DMS 273 treated with DMSO at 0.1 percent for 48 hours (cell line): ENCODE measurements at regions not wholly inside any gene's neighbourhood (a gene's known extent, or its start where the extent isn't known, plus 50 kb on each side); places are given as distances from the start of the nearest gene placed in this dataset.
A peak's percentile ranks its signal among the peaks of the same experiment; 100 is the strongest.
"Not testable (repeated sequence)": the region's sequence is repeated elsewhere in the genome, so short reads cannot be mapped to it uniquely, and the experiment has no call there.

Experiments used
- DNase-seq: peaks from one replicate; lab custom pipeline; 2025; lab: John Stamatoyannopoulos, UW

DNA sequence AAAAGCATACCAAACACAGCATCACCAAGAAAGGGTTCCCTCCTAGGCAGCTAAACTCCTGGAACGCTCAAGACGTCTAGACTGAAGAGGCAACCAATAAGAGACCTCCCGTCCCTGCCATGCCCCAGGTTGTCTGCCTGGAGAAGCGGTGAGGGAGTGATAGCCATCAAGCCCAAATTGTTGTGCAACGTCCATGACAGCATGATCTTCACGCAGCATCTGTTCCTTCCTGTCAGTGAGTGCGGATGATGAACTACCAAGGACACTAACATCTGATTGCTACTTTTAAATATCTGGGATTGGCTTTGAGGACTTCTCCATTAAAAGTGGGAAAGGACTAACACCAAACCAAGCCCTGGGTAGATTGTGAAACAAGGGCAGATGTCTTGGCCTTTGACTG lies 149.7 kb downstream of the TXNL1 start:
- no peak for DNase-seq

DNA sequence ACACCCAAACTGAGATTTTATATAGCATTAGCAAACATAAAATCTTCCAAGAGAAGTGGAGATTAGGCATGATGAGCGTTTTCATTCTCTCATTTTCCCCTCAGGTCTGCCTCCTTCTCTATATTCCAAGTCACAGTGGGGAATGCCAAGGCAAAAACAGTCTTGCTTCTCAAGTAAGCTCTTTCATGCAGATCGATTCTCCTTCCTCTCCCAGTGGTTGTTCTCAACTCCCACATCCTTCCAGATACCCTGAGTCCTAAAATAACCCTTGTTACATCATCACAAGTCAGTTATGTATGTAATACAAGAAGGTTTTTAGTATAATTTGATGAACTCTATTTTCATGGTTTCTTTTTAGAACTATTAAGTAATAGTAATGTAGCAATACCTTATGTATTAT lies 150.6 kb downstream of the TXNL1 start:
- no peak for DNase-seq

DNA sequence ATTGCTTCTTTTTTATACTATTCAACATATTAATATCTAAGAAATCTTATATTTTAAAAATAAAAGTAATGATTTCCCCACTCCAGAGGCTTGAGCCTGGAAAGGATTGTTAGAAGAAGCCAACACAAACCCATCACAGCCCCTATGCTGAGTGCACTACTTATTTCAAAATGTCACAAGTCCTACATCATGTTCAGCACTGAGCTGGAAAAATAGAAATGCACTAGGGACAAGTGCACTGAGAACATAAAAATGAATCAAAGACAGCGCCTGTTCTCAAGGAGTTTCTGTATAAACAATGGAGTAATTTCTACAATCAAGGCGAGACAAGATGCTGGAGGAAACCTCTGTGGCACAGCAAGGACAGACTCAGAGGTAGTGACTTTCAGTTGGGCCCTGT lies 155.0 kb downstream of the TXNL1 start:
- DNase-seq = no peak

DNA sequence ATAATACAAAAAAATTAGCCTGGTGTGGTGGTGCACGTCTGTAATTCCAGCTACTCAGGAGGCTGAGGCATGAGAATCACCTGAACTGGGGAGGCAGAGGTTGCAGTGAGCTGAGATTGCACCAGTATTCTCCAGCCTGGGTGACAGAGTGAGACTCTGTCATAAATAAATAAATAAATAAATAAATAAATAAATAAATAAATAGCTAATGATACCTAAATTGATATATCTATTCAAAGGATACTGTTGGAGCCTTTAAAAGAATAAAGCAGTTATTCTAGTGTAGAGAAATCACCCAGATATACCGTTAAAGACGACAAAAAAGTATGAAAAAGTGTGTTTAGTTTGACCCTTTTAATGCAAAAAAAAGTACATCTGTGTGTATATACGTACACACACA lies 155.6 kb downstream of the TXNL1 start:
- not testable (repeated sequence) for DNase-seq

DNA sequence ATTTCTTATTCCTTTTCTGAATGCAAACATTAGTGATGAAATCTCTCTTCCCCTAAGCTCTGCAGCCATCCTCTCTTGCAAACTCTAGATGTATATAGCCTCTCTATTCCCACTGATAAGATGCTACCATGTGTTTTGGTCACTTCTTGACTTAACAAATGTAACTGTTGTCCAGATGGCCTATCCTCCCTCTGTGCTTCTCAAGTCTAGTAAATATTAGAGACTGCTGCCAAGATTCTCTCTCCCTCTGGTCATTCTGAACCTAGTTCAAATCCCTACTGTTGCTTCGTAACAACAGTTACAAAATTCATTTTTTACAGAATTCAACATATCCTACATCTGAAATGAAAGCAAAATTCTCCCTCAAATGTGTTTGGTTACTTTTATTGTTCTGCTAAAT lies 156.6 kb downstream of the TXNL1 start:
- peak; percentile 7 for DNase-seq

DNA sequence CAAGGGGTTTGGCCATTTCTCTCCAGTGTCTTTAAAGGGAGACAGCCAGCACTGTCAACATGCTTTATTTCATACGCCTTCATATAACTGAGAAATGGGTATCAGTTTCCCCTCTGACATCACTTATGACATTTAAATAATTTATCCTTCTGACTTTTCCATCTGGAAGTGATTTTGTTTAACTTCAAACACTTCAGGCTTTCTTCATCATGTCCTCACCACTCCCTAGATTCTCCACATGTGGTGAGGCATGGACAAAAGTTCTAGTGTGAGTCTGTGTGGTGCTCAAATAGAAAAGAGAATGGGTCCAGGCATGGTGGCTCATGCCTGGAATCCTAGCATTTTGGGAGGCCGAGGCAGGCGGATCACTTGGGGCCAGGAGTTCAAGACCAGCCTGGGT lies 158.6 kb downstream of the TXNL1 start:
- DNase-seq = no peak

DNA sequence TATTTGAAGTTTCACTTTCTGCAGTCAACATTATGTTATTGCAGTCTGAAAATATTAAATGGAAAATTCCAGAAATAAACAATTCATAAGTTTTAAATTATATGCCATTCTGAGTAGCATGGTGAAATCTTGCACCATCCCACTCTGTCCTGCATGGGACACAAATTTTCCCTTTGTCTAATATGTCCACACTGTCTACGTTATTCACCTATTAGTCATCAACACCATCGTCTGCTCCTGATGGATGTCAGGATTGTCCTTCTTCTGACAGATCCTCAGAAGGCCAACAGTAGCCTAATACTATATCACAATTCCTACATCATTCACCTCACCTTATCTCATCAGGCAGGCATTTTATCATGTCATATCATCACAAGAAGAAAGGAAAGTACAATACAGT lies 163.1 kb downstream of the TXNL1 start:
- DNase-seq = no peak

DNA sequence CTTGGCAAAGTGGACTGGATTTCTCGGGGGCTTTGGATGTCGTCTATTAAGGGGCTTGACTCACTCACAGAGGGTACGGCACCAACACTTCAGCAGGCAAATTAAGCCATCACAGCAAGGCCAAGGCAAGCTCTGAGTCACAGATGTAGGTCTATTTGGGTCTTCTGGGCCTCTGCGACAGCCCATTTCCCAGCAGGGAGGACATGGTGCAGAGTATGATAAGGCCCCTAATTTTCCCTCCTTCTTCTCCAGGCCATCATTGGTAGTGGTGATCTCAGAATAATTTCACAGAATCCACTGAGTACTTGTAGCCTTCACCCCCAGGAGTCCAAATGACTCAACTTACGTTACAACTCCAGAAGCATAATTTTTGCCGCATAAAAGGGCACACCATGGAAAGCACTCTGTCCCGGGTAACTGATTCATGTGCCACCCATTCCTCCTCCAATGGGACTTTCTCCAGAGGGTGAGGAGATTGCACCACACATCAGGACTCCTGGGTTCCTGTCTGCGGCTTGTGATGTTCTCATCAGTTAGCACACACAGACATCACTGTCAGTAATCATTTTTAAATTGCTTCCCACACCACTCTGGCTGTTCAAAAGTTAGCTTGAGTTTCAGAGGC lies 164.9 kb downstream of the TXNL1 start:
- no peak for DNase-seq

DNA sequence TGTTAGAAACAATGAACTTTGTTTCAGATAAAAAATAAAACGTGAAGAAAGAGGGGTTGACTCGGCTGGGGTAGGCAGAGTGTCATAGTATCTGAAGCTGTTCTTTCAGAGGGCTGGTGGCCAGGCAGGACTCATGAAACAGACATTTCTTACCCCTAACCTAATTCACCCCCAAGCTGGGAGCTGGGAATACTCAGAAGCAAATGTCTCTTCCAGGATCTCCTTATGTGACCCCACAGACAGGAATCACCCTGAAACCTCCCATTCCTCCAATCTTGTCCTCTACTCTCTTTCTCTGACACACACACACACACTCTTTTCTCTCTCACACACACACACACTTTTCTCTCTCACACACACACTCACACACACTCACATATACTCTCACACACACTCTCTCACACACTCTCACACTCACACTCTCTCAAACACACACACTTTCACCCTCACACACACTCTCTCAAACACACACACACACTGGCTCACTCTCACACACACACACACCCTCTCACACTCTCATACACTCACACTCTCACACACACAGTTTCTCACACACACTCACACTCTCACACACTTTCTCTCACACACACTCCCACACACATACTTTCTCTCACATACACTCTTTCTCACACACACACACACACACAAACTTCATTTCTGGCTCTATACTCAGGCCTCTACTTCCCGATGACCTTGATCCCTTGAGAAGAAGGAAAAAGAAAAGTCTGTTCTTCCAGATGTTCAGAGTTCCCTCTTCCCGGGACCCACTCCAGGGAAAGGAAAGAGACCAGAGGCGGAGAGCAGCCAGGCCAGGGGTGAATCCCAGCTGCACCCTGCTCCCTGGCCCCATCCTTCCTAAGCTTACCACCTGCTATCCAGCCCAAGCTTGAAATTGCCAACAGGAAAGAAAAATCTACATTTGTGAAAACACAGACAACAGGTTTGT lies 167.7 kb downstream of the TXNL1 start:
- DNase-seq = no peak

DNA sequence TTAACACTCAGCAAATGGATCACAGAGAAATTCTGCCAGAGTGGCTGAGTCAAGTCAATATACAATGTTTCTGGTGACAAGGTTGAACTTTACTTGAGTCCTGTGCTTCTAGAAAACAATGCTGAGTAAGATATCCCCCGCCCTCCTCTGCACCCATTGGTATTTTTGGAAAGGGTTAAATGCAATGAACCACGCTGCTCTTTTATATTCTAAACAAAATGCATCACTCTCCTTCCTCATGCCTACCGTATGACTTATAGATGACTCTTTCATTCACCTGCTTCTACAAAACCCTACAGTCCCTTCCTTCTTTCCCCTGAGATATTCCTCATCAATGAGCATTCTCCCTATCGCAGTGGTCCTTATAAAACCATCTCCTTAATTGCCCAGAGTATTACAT lies 168.8 kb downstream of the TXNL1 start:
- no peak for DNase-seq

DNA sequence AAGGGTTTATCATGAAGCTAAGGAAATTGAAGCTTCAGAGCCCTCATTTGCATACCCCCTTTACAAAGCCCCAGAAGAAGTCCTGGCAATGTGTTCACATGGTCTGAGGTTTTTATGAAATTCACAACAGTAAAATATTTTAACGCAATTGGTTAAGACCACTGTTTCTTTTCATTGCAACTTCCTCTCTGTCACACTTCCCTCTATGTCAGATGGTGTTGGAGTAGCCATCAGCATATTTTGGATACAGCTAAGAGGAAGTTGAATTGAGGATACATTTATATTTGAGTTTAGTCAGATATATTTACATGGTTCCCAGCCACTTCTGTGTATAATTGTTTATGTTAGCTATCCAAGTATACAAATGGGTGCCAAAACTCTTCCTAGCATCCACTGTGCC lies 170.0 kb downstream of the TXNL1 start:
- no peak for DNase-seq

DNA sequence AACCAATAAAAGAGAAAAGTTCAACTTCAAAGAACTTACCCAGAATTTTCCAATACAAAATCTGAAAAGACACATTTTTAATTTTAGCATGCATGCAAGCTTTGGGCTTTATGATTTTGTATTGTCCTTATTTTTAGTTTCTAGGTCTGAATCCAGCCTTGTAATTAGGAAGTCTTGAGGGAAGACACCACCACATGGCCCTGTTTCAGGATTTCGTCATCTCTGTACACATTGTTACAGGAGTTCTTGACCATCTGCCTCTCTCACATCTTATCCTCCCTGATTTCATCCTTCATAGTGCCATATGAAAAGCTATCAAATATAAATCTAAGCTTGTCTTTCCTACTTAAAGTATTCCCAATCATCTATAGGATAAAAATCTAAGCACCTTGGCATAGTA lies 176.1 kb downstream of the TXNL1 start:
- no peak for DNase-seq

DNA sequence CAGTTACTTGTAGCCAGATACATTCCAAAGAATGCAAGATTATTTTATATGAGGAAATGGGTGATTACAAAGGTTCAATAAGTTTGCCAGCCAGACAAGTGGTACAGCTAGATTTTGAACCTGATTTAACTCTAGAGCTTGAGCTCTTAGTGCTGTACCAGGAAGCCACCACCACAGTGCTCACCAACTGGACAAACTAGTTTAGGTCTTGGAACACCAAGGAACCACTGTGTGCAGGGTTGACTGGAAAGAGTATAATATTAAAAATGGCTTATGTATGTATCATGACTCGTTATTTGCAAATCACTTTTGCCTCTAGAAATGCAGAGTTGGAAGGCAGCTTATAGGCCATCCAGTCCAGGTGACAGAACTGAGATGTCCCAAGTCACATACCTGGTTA lies 177.2 kb downstream of the TXNL1 start:
- DNase-seq = no peak

DNA sequence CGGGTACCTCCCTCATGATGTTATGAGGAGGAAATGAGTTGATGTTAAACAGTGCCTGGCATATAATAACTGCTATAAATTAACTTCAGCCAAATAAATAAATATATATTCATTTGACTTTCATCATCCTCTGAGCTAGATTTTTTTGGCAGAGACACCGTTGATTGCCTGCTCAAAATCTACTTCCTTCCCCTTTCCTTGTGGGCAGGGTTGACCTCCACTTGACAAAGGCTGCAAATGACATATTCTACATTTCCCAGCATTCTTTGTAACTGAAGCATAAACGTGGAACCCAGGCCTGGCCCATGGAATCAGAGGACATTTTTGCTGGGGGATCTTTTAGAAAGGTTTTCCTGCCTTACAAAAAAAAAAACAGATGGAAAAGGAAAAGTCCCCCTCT lies 177.8 kb downstream of the TXNL1 start:
- no peak for DNase-seq

DNA sequence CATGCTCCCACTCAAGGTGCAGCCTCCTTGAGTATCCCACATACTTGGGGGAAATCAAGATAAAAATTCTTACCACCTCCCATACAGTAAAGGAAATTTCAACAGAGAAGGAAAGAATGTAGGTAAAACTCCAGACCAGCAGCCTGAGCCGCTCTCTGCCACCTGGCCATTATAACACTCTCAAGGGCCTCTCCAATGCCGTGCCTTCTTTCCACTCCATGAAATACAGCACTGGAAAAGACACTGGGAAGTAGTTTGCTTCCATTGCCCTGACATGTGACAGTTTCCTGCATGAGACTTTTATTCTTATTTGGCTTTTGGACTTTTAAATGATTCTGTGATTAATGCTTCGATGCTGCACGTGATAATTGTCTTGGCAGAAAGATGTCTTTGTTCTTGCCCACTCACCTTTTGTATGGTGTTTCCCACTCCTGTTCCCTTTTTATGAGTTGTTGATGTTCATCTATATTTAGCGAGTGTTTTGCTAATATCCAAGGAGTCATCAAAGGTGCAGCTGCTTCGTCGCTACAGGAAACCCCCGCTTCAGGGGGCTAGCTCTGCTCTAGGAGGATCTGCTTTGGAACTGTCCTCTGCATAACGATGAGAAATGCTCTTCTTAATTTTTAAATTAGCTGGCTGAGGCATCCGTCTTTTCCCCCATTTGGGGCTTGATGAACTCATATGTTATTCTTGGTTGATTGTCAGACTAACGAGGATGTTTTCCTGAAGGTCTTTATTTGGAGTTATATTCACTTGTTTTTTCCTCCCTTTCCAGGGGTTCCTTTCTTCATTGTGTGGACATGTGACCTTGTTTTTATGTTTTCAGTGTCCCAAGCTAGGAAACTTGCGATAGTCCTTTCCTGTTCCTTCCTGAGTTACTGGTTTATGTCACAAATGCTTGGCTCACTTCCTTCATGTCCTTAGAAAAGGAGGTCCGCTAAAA lies 179.4 kb downstream of the TXNL1 start:
- no peak for DNase-seq

DNA sequence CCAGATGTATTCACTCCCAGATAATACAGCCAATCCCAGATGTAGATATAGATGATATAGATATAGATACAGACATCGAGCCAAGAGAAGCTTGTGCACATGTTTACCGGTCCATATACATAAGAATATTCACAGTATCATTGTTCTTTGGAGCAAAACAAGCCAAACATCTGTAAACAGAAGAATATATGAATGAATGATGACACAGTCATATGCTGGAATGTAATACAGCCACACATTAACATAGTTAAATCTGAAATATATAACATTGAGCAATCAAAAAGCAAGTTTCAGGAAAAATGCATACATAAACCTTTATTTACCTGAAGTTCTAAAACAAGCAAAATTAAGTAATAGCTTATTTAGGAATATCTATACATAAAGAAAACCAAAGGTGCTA lies 182.5 kb downstream of the TXNL1 start:
- no peak for DNase-seq

DNA sequence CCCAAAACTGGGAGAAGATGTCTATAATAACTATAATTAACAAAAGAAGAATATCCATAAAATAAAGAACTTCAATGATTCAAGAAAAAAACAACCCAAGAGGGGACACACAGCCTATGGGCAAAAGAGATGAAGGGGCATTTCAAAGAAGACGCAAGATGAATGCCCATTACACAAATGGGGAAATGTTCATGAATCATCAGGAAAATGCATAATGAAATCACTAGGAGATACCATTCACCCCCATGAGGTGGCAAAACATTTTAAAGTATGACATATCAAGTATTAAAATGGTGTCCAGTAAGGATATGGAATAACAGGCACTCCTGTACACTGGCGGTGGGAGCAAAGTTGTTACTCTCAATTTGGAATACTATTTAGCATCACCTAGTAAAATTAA lies 183.3 kb downstream of the TXNL1 start:
- DNase-seq = no peak

DNA sequence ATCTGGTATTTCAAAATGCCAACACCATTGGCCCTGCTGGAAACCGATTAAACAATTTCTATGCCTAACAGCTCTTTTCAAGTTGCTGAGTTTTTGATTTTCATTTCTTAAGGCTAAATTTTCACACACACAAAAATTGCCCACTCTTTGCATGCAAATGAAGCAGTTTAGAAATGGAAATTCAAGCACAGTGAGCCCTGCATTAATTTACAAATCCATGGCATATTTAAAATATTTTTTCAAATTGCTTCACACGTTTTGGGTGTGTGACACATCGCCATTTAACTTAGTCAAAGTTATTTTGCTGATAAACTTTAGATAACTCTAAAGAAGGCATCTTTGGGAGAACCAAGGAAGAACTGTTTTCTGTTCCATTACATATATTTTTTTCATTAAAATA lies 184.8 kb downstream of the TXNL1 start:
- DNase-seq = no peak

DNA sequence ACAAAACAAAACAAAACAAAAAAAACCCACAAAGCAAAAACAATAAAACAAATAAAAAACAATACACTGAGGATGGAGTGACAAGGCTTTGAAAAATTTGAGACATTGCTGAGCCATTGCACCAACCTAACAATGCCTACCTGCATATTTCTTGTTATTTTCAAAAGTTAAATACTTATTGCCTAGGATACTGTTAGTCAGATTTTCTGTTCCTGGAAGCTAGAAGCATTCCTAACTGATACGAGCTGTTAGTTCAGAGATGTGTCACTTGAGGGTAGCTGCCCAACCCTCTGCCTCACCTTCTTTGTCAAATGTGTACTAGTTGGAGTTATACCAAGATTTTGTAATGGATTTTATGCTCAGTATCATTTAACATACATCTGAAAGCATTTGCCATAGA lies 187.2 kb downstream of the TXNL1 start:
- no peak for DNase-seq

DNA sequence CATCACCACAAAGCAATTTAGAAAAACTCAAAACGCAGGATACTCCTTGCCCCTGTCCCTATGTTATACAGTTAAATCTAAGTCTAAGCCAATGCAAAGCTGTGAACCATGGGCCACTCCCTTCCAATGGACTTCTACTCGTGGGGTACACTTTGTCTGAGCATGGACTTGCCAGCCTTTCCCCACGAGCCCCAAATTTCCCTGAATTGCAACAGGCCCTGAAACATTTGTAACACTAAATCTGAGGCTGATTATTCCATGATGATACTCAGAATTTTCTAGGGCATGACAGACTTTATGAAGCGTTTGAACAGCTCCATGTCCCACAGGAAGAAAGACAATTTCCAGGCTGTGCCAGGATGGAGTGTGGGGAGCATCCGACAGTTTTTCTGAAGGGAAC lies 189.6 kb downstream of the TXNL1 start:
- DNase-seq = no peak

DNA sequence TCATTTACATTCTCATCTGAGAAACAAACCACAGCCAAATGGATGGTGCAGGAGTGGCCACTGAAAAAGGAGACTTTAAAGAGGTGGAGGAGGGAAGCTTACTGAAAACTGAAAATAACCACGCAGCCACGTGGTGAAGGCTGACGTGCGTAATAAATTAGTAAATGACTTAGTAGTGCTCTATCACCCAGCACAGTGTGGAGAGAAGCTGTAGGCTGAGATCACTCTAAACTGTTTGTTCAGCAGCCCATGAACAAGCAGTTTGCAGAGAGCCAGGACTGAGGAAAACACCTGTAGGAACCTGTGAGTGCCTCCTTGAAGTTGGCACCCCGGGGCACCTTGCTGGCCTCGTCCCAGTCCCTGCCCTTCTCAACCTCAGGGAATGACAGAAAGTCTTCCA lies 193.0 kb downstream of the TXNL1 start:
- DNase-seq = no peak

DNA sequence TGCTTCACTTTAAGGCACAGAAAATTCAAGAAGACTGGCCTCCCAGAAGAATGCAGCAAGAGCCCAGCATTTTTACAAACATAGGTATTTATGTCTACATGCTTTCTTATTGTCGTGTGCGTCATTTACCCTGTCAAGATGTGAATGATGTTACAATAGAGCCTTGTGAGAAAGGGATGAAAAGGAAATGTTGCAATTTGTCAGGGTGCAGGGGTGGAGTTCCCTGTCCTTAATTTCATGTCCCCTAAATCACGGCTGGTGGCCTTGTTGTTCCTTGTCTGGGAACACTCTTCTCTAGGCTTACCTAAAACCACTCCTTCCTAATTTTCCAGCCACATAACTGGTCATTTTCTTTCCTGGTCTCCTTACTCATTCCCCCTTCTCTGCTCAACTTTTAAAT lies 194.2 kb downstream of the TXNL1 start:
- no peak for DNase-seq
